ENCODE measurements at regions not wholly inside any gene's neighbourhood (a gene's known extent, or its start where the extent isn't known, plus 50 kb on each side); places are given as distances from the start of the nearest gene placed in this dataset.

GRCh38 chr4:167379076-167379835, 145.0 kb upstream of the SPOCK3 start:
- TF ChIP-seq POLR2AphosphoS5 (IDR thresholded peaks at IDR 0.05; ENCODE audit: borderline replicate concordance, low read depth, low read length) (no peak), EZH2 (IDR thresholded peaks at IDR 0.05) (no peak), FOXP2 (optimal IDR thresholded peaks at IDR 0.05; ENCODE audit: control extremely low read depth, extremely low read length, insufficient read depth) (no peak)
